Keratinocyte (primary cell): ENCODE measurements at regions not wholly inside any gene's neighbourhood (a gene's known extent, or its start where the extent isn't known, plus 50 kb on each side); places are given as distances from the start of the nearest gene placed in this dataset.

ENCODE experiments used
- EZH2 ChIP-seq: IDR thresholded peaks from one replicate; pipeline ENCODE4 v1.6.1; 2012; ENCODE audit warnings: inconsistent platforms, mild to moderate bottlenecking, low read length, moderate library complexity
- TF ChIP-seq, protein P1 (sequence below), 3 experiments: IDR thresholded peaks in 1 of 3; conservative IDR thresholded peaks in 1 of 3; optimal IDR thresholded peaks in 1 of 3; 2 replicates in 2 of 3; 3 replicates in 1 of 3; pipeline versions ENCODE3 to v1.5.1; 2011; ENCODE audit warnings: low read length in 3 of 3, mild to moderate bottlenecking in 3 of 3, moderate library complexity in 2 of 3, control low read depth in 1 of 3, inconsistent platforms in 1 of 3; ENCODE audit not compliant: insufficient read depth in 2 of 3; ENCODE audit errors: extremely low read depth in 1 of 3

DNA sequence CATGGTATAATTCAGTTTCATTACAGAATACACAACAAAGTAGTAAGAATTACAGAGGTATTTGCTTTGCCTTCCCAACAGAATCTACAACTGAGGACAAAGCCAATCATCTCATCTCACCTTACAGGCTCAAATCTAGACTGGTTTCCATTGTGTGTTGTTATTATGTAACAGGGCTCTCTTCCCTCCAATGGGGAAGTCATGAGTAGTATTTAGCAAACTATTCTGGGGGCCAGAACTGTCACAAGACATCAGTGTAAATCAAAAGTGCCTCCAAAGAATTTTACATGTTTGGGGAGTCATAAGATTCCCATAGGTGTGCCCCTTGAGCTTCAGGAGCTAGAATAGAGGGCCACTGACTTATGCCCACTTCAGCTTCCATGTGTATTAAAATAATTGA lies 187.0 kb upstream of the EDNRB start:
- TF ChIP-seq, protein P1, sequence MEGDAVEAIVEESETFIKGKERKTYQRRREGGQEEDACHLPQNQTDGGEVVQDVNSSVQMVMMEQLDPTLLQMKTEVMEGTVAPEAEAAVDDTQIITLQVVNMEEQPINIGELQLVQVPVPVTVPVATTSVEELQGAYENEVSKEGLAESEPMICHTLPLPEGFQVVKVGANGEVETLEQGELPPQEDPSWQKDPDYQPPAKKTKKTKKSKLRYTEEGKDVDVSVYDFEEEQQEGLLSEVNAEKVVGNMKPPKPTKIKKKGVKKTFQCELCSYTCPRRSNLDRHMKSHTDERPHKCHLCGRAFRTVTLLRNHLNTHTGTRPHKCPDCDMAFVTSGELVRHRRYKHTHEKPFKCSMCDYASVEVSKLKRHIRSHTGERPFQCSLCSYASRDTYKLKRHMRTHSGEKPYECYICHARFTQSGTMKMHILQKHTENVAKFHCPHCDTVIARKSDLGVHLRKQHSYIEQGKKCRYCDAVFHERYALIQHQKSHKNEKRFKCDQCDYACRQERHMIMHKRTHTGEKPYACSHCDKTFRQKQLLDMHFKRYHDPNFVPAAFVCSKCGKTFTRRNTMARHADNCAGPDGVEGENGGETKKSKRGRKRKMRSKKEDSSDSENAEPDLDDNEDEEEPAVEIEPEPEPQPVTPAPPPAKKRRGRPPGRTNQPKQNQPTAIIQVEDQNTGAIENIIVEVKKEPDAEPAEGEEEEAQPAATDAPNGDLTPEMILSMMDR (optimal IDR thresholded peaks at IDR 0.05 in 1 of 3, IDR thresholded peaks at IDR 0.05 in 1 of 3, conservative IDR thresholded peaks at IDR 0.05 in 1 of 3; ENCODE audit: extremely low read depth in 1 of 3, insufficient read depth in 2 of 3, low read length in 3 of 3), result no peak
- TF ChIP-seq EZH2, result no peak
